ENCODE measurements at regions not wholly inside any gene's neighbourhood (a gene's known extent, or its start where the extent isn't known, plus 50 kb on each side); places are given as distances from the start of the nearest gene placed in this dataset.

- no peak for TF ChIP-seq CEBPB (IDR thresholded peaks at IDR 0.05)
- peak; percentile 98 for TF ChIP-seq MAX (IDR thresholded peaks at IDR 0.05)
- TF ChIP-seq RAD21 (IDR thresholded peaks at IDR 0.05; ENCODE audit: low read depth): no peak
- TF ChIP-seq TEAD4 (IDR thresholded peaks at IDR 0.05): no peak
- TF ChIP-seq CREB1 (IDR thresholded peaks at IDR 0.05; ENCODE audit: low read depth): no peak
- no peak; the same call in 1 of the 2 replicates for TF ChIP-seq TAF1 (IDR thresholded peaks at IDR 0.05; ENCODE audit: low read depth)
- TF ChIP-seq EGR1 (IDR thresholded peaks at IDR 0.05): no peak; the same call in 1 of the 2 replicates
- peak; percentile 61 for TF ChIP-seq REST (IDR thresholded peaks at IDR 0.05; ENCODE audit: low read depth)
- TF ChIP-seq TCF12 (IDR thresholded peaks at IDR 0.05; ENCODE audit: low read depth): no peak
- TF ChIP-seq NFIC (IDR thresholded peaks at IDR 0.05): no peak
- no peak for TF ChIP-seq EP300 (IDR thresholded peaks at IDR 0.05; ENCODE audit: borderline replicate concordance)
- TF ChIP-seq ZBTB7A (IDR thresholded peaks at IDR 0.05; ENCODE audit: low read depth): no peak
- TF ChIP-seq FOXM1 (IDR thresholded peaks at IDR 0.05; ENCODE audit: borderline replicate concordance, low read depth): no peak
- TF ChIP-seq YY1 (IDR thresholded peaks at IDR 0.05; ENCODE audit: low read depth): no peak
- TF ChIP-seq, protein P1, sequence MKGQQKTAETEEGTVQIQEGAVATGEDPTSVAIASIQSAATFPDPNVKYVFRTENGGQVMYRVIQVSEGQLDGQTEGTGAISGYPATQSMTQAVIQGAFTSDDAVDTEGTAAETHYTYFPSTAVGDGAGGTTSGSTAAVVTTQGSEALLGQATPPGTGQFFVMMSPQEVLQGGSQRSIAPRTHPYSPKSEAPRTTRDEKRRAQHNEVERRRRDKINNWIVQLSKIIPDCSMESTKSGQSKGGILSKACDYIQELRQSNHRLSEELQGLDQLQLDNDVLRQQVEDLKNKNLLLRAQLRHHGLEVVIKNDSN (IDR thresholded peaks at IDR 0.05): peak; percentile 97
Measured at GRCh38 chr9:94165592-94166235, 81.5 kb downstream of the PTPDC1 start.

GRCh38 chr9:94166236-94166975, 82.1 kb downstream of the PTPDC1 start:
- TF ChIP-seq TAF1 (IDR thresholded peaks at IDR 0.05; ENCODE audit: low read depth) (no peak; the same call in none of the 2 replicates), CREB1 (IDR thresholded peaks at IDR 0.05; ENCODE audit: low read depth) (peak; percentile 84), EP300 (IDR thresholded peaks at IDR 0.05; ENCODE audit: borderline replicate concordance) (no peak; the same call in 1 of the 2 replicates), TEAD4 (IDR thresholded peaks at IDR 0.05) (peak; percentile 94), REST (IDR thresholded peaks at IDR 0.05; ENCODE audit: low read depth) (no peak), FOXM1 (IDR thresholded peaks at IDR 0.05; ENCODE audit: borderline replicate concordance, low read depth) (peak; percentile 34; the same call in 1 of the 2 replicates), RAD21 (IDR thresholded peaks at IDR 0.05; ENCODE audit: low read depth) (no peak), ZBTB7A (IDR thresholded peaks at IDR 0.05; ENCODE audit: low read depth) (no peak), TCF12 (IDR thresholded peaks at IDR 0.05; ENCODE audit: low read depth) (peak; percentile 82), MAX (IDR thresholded peaks at IDR 0.05) (peak; percentile 89), CEBPB (IDR thresholded peaks at IDR 0.05) (no peak), EGR1 (IDR thresholded peaks at IDR 0.05) (peak; percentile 4; the same call in 1 of the 2 replicates), YY1 (IDR thresholded peaks at IDR 0.05; ENCODE audit: low read depth) (peak; percentile 76), NFIC (IDR thresholded peaks at IDR 0.05) (no peak)
- TF ChIP-seq, protein P1 (IDR thresholded peaks at IDR 0.05): peak; percentile 51

DNA sequence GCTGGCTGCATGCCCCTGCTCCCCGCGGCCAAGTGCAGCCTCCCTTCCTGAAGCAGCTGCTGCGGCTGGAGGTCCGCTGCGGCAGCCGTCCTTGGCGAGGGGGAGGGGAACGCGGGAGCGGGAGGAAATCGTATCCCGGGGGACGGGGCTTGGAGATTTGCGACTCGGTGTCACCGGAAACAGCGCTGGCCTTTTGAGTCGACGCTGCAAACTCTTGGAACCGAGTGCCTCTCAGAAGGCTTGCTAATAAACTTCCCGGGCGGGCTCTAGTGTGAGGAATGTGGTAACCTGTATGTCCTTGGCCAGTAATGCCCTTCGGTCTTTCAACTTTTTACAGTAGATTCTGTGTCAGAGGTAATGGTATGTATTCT, 82.7 kb downstream of the PTPDC1 start:
- TF ChIP-seq TAF1 (IDR thresholded peaks at IDR 0.05; ENCODE audit: low read depth): peak; percentile 27; the same call in 1 of the 2 replicates
- TF ChIP-seq NFIC (IDR thresholded peaks at IDR 0.05): peak; percentile 43; the same call in 1 of the 2 replicates
- TF ChIP-seq MAX (IDR thresholded peaks at IDR 0.05): no peak
- no peak; the same call in 1 of the 2 replicates for TF ChIP-seq FOXM1 (IDR thresholded peaks at IDR 0.05; ENCODE audit: borderline replicate concordance, low read depth)

DNA sequence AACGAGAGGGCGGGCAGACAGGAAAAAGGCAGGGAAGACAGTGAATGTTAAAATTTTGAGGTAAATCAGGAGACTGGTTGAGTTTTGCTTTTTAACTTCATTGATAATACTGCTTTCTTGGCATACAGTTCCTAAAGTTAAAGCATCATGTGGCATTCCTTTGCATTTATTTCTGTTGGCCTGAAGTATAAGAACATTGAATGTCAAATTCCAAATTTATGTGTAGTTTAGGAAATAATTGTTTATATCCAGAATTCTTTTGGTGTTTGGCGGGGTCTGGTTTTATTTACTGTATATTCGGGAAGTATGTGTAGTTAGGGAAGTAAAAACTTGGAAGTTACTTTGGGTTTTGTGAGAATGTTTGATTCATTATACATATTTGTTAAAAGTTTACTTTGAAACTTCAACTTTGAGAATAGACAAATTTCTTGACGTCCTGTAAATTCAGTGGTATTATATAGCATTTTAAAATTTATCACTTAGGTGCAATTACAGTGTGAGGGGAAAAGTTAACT, 83.2 kb downstream of the PTPDC1 start:
- TF ChIP-seq EP300 (IDR thresholded peaks at IDR 0.05; ENCODE audit: borderline replicate concordance): no peak
- TF ChIP-seq NFIC (IDR thresholded peaks at IDR 0.05): no peak
- no peak for TF ChIP-seq YY1 (IDR thresholded peaks at IDR 0.05; ENCODE audit: low read depth)
- TF ChIP-seq TCF12 (IDR thresholded peaks at IDR 0.05; ENCODE audit: low read depth): no peak
- TF ChIP-seq TAF1 (IDR thresholded peaks at IDR 0.05; ENCODE audit: low read depth): no peak
- TF ChIP-seq ZBTB7A (IDR thresholded peaks at IDR 0.05; ENCODE audit: low read depth): no peak
- no peak for TF ChIP-seq CREB1 (IDR thresholded peaks at IDR 0.05; ENCODE audit: low read depth)

Data from Ishikawa (cell line).